ENCODE measurements at regions not wholly inside any gene's neighbourhood (a gene's known extent, or its start where the extent isn't known, plus 50 kb on each side); places are given as distances from the start of the nearest gene placed in this dataset.

DNA sequence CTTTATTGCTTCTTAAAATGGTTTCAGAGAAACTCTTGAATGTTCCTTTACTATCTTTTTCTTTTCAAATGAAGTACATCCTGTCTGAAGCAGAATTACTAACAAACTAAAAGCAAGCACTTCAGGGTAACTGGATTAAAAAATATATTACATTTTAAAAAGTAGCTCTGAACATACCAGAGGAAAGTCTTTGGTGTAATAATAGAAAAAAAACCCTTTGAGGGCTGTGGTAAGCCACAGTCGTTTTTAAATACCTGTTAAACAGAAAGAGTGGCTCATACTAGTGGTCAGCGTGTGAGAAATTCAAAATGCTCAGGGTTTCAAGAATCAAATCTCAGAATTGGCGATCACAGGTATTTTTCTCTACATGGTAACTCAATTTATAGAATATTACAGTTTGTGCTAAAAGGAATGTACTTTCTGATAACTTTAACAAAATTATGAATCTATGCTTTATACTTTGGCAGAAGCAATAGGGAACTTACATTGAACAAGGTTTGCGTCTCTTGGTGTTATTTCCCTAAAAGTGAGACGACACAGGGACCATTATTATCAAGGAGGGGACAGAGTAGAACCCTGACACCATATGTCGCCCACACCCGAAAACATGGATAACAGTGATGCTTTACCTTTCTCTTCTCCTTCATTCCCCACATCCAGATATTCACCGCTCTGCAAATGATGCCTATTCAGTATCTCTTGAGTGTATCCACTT lies 97.0 kb upstream of the DPH5 start:
- TF ChIP-seq CTCF (IDR thresholded peaks at IDR 0.05) = no peak
- no peak for TF ChIP-seq POLR2A (IDR thresholded peaks at IDR 0.05)

Measured in ovary (tissue), 3 donors.